PFSK-1 (cell line): ENCODE measurements at regions not wholly inside any gene's neighbourhood (a gene's known extent, or its start where the extent isn't known, plus 50 kb on each side); places are given as distances from the start of the nearest gene placed in this dataset.

Experiments
- FOXP2 ChIP-seq: optimal IDR thresholded peaks from 2 replicates; pipeline ENCODE3; 2011; ENCODE audit warnings: borderline replicate concordance, control low read depth, inconsistent platforms; ENCODE audit not compliant: insufficient read depth; ENCODE audit errors: extremely low read length, extremely low read depth
- POLR2AphosphoS5 ChIP-seq: IDR thresholded peaks from 2 replicates; pipeline ENCODE4 v1.6.1; 2012; ENCODE audit warnings: low read depth, mild to moderate bottlenecking, control low read depth, low read length, moderate library complexity
- SIN3A ChIP-seq: IDR thresholded peaks from 2 replicates; pipeline ENCODE4 v1.6.1; 2012; ENCODE audit warnings: mild to moderate bottlenecking, low read length, moderate library complexity, borderline replicate concordance; ENCODE audit not compliant: insufficient read depth
- TAF1 ChIP-seq: IDR thresholded peaks from 2 replicates; pipeline ENCODE4 v1.6.1; 2012; ENCODE audit warnings: low read length, control low read depth, borderline replicate concordance; ENCODE audit not compliant: insufficient read depth
- TF ChIP-seq, protein P1 (sequence below), 2 experiments: IDR thresholded peaks; 2 replicates each; pipeline versions ENCODE4 v1.6.1 to v1.8.0; 2011 to 2012; ENCODE audit warnings: low read depth in 2 of 2, low read length in 2 of 2, control low read depth in 1 of 2, inconsistent platforms in 1 of 2, mild to moderate bottlenecking in 1 of 2, moderate library complexity in 1 of 2; ENCODE audit not compliant: insufficient read depth in 1 of 2

DNA sequence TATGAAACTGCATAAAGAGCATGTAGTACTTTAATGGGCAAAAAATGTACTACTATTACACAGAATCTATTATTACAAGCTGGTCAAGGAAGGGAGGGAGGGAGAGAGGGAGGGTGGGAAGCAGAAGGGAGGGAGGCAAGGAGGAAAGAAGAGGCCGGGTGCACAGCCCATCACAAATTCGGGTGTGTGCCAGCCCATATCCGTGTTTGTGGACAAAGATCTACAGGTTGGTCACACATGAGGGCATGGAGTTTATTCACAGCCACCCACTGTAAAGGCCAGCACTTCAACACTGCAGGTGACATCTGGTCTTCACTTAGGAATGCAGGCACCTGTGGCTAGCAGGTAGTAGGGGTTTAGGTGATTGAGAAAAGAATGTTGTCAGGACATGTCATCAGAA, 352.5 kb upstream of the NBEA start:
- no peak for TF ChIP-seq FOXP2
- TF ChIP-seq SIN3A, result no peak
- TF ChIP-seq, protein P1, sequence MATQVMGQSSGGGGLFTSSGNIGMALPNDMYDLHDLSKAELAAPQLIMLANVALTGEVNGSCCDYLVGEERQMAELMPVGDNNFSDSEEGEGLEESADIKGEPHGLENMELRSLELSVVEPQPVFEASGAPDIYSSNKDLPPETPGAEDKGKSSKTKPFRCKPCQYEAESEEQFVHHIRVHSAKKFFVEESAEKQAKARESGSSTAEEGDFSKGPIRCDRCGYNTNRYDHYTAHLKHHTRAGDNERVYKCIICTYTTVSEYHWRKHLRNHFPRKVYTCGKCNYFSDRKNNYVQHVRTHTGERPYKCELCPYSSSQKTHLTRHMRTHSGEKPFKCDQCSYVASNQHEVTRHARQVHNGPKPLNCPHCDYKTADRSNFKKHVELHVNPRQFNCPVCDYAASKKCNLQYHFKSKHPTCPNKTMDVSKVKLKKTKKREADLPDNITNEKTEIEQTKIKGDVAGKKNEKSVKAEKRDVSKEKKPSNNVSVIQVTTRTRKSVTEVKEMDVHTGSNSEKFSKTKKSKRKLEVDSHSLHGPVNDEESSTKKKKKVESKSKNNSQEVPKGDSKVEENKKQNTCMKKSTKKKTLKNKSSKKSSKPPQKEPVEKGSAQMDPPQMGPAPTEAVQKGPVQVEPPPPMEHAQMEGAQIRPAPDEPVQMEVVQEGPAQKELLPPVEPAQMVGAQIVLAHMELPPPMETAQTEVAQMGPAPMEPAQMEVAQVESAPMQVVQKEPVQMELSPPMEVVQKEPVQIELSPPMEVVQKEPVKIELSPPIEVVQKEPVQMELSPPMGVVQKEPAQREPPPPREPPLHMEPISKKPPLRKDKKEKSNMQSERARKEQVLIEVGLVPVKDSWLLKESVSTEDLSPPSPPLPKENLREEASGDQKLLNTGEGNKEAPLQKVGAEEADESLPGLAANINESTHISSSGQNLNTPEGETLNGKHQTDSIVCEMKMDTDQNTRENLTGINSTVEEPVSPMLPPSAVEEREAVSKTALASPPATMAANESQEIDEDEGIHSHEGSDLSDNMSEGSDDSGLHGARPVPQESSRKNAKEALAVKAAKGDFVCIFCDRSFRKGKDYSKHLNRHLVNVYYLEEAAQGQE (IDR thresholded peaks at IDR 0.05; ENCODE audit: insufficient read depth in 1 of 2, low read depth in 2 of 2, low read length in 2 of 2), result no peak
- TF ChIP-seq POLR2AphosphoS5, result no peak
- TF ChIP-seq TAF1, result no peak

DNA sequence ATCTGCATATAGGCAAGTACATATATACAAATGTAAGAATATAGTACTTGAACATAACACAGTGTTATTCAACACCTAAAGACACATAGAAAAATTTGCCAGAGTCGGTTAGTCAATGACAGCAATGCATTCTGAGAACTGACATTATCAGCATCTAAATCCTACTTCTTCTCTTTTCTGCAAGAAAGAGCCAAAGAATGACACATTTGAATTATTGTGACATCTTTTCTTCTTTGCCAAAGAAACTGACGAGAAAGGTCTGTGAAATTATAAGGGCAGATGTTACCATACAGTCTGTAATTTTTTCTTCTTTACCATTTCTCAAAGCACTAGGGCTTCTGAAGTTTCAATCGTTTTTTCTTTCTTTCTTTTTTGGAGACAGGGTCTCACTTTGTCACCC, 350.9 kb upstream of the NBEA start:
- TF ChIP-seq, protein P1 (IDR thresholded peaks at IDR 0.05; ENCODE audit: insufficient read depth in 1 of 2, low read depth in 2 of 2, low read length in 2 of 2), result no peak
- TF ChIP-seq SIN3A (no peak), POLR2AphosphoS5 (no peak), TAF1 (no peak), FOXP2 (no peak)

DNA sequence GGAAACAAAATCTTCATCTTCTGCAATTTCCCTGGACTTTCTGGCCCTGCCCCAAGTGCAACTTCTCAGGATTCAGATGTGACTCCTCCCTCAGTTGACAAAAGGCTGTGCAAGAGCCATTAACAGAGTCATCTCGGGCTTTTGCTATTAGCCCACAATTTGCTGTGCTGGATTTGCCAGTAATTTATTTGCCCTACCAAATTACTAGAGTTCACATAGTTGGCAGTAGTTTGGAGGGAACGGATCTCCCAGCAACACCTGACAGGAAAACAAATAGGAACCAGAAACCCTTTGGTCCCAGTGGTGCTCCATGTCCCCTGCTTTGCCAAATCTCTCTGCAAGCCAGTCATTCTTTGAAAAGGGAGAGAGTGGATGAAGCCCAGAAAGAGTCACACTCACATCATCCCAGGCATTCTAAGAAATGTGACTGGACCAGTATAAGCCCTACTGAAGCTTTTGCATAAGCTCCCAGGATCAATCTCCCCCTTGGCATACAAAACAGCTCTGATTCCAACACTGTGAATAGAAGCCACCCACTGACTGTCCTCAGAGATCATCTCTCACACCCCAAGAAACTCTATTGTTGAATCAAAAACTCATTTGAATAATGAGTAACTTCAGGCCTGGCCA, 350.1 kb upstream of the NBEA start:
- TF ChIP-seq, protein P1 (IDR thresholded peaks at IDR 0.05; ENCODE audit: insufficient read depth in 1 of 2, low read depth in 2 of 2, low read length in 2 of 2), result no peak
- TF ChIP-seq POLR2AphosphoS5 (no peak), SIN3A (no peak), TAF1 (no peak), FOXP2 (no peak)

GRCh38 chr13:34593658-34594057, 348.4 kb upstream of the NBEA start:
- TF ChIP-seq SIN3A (no peak), FOXP2 (no peak), POLR2AphosphoS5 (no peak), TAF1 (no peak)
- TF ChIP-seq, protein P1 (IDR thresholded peaks at IDR 0.05; ENCODE audit: insufficient read depth in 1 of 2, low read depth in 2 of 2, low read length in 2 of 2), result no peak
